Breast epithelium (tissue), 4 donors: ENCODE measurements at regions not wholly inside any gene's neighbourhood (a gene's known extent, or its start where the extent isn't known, plus 50 kb on each side); places are given as distances from the start of the nearest gene placed in this dataset.

Experiments used
- DNase-seq, 2 donors: peaks; one replicate each; pipeline ENCODE4 v3.0.0-alpha.2; 2019; ENCODE audit warnings: low spot score in 2 of 2
- H3K27ac ChIP-seq, 2 donors: fragments of 200-600 bp; sonication (generic) in 1 of 2; one replicate each; pipeline ENCODE4 v1.5.1; 2016 to 2019; ENCODE audit warnings: mild to moderate bottlenecking in 1 of 2
- H3K27me3 ChIP-seq, 2 donors: fragments of 200-600 bp; sonication (generic) in 1 of 2; one replicate each; pipeline versions ENCODE4 v1.5.1 to v1.6.0; 2017 to 2019; ENCODE audit warnings: control low read depth in 1 of 2, mild to moderate bottlenecking in 1 of 2
- H3K36me3 ChIP-seq: fragments of 200-600 bp; one replicate; pipeline ENCODE4 v1.5.1; 2019
- H3K4me1 ChIP-seq, 2 donors: fragments of 200-600 bp; sonication (generic); one replicate each; pipeline ENCODE4 v1.5.1; 2016 to 2019; ENCODE audit warnings: control low read depth in 1 of 2
- H3K4me3 ChIP-seq, 3 donors: fragments of 200-600 bp; sonication (generic); 1 replicate in 2 of 3; 2 replicates in 1 of 3; pipeline ENCODE4 v1.5.1; 2016 to 2019; ENCODE audit warnings: mild to moderate bottlenecking in 3 of 3, moderate library complexity in 2 of 3
- H3K9me3 ChIP-seq, 2 donors: fragments of 200-600 bp; sonication (generic) in 1 of 2; one replicate each; pipeline ENCODE4 v1.5.1; 2016 to 2019; ENCODE audit warnings: control low read depth in 1 of 2
- POLR2A ChIP-seq: fragments of 450-650 bp; IDR thresholded peaks from one replicate; pipeline ENCODE4 v1.6.1; 2016; ENCODE audit warnings: antibody characterized with exemption, mild to moderate bottlenecking, moderate library complexity
- POLR2AphosphoS5 ChIP-seq, 3 donors: sonication (generic); formaldehyde crosslinking; IDR thresholded peaks; one replicate each; pipeline ENCODE4 v1.6.1; 2017; ENCODE audit warnings: antibody characterized with exemption in 3 of 3
- intact Hi-C: fragments of 100-400 bp; cut with DNase I; formaldehyde crosslinking; loops from one replicate; pipeline ENCODE4 v1.15.1; 2023; ENCODE audit warnings: low total_unique reads
- TF ChIP-seq, protein P1 (sequence below), 3 donors: fragments of 450-650 bp; IDR thresholded peaks; one replicate each; pipeline ENCODE4 v1.5.1; 2016 to 2017; ENCODE audit warnings: antibody characterized with exemption in 3 of 3, mild to moderate bottlenecking in 3 of 3, moderate library complexity in 3 of 3

- TF ChIP-seq POLR2AphosphoS5 (IDR thresholded peaks at IDR 0.05) (no peak), POLR2A (no peak)
- TF ChIP-seq, protein P1, sequence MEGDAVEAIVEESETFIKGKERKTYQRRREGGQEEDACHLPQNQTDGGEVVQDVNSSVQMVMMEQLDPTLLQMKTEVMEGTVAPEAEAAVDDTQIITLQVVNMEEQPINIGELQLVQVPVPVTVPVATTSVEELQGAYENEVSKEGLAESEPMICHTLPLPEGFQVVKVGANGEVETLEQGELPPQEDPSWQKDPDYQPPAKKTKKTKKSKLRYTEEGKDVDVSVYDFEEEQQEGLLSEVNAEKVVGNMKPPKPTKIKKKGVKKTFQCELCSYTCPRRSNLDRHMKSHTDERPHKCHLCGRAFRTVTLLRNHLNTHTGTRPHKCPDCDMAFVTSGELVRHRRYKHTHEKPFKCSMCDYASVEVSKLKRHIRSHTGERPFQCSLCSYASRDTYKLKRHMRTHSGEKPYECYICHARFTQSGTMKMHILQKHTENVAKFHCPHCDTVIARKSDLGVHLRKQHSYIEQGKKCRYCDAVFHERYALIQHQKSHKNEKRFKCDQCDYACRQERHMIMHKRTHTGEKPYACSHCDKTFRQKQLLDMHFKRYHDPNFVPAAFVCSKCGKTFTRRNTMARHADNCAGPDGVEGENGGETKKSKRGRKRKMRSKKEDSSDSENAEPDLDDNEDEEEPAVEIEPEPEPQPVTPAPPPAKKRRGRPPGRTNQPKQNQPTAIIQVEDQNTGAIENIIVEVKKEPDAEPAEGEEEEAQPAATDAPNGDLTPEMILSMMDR (IDR thresholded peaks at IDR 0.05): no peak
- Histone ChIP-seq H3K27me3 (no peaks in the 10 kb centered on the region), H3K27ac (no peak overlapping the region), H3K9me3 (no peaks in the 10 kb centered on the region), H3K4me3 (no peak overlapping the region), H3K36me3 (no peaks in the 10 kb centered on the region), H3K4me1 (no peaks in the 10 kb centered on the region)
- DNase-seq: no peak
- intact Hi-C loops: no loop called here
Measured at GRCh38 chr3:59675495-59675894, 625.7 kb upstream of the CFAP20DC start.

- no peak for DNase-seq
- Histone ChIP-seq H3K9me3 (no peaks in the 10 kb centered on the region), H3K36me3 (no peaks in the 10 kb centered on the region), H3K27ac (no peak overlapping the region), H3K4me3 (no peak overlapping the region), H3K27me3 (no peaks in the 10 kb centered on the region), H3K4me1 (no peaks in the 10 kb centered on the region)
- TF ChIP-seq, protein P1 (IDR thresholded peaks at IDR 0.05): no peak
- TF ChIP-seq POLR2A (no peak), POLR2AphosphoS5 (IDR thresholded peaks at IDR 0.05) (no peak)
- intact Hi-C loops: no loop called here
Measured at GRCh38 chr3:59663076-59663850, 613.4 kb upstream of the CFAP20DC start.

GRCh38 chr3:59660852-59661625 is 611.2 kb upstream of the CFAP20DC start:
- Histone ChIP-seq H3K9me3 (no peaks in the 10 kb centered on the region), H3K36me3 (no peaks in the 10 kb centered on the region), H3K4me1 (no peaks in the 10 kb centered on the region), H3K27ac (no peak overlapping the region), H3K27me3 (no peaks in the 10 kb centered on the region), H3K4me3 (no peak overlapping the region)
- intact Hi-C loops: no loop called here
- TF ChIP-seq, protein P1 (IDR thresholded peaks at IDR 0.05): no peak
- no peak for TF ChIP-seq POLR2A
- no peak for TF ChIP-seq POLR2AphosphoS5 (IDR thresholded peaks at IDR 0.05)
- DNase-seq: no peak

GRCh38 chr3:59660376-59660775 is 610.6 kb upstream of the CFAP20DC start:
- intact Hi-C loops: no loop called here
- no peaks in the 10 kb centered on the region for H3K4me1 ChIP-seq
- no peak for TF ChIP-seq POLR2AphosphoS5 (IDR thresholded peaks at IDR 0.05)
- TF ChIP-seq, protein P1 (IDR thresholded peaks at IDR 0.05): no peak
- TF ChIP-seq POLR2A: no peak
- no peak overlapping the region for H3K4me3 ChIP-seq
- DNase-seq: no peak
- H3K36me3 ChIP-seq: no peaks in the 10 kb centered on the region
- H3K27ac ChIP-seq: no peak overlapping the region
- no peaks in the 10 kb centered on the region for H3K9me3 ChIP-seq
- no peaks in the 10 kb centered on the region for H3K27me3 ChIP-seq

DNA sequence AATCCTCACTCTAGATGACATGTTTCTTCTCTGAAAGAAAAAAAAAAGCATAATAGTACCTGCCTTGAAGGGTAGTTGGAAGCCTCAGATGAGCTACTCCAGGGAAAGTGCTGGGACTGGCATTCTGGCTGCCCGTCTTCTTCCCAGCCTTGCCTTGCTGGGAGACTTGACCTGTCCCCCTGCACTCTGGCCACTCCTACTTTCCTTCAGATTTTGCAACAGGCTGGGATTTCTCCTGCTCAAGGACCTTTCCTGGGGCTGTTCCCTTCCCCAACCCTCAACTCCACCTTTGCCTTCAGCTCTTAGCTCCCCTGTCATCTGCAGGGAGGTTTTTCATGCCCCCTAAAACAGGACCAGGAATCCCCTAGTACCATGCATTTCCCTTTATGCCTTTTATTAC is 609.9 kb upstream of the CFAP20DC start:
- Histone ChIP-seq H3K4me1 (peaks cover 0 to 3% of the 10 kb centered on the region in 2 donors), H3K27me3 (no peaks in the 10 kb centered on the region), H3K27ac (no peak overlapping the region), H3K4me3 (no peak overlapping the region), H3K36me3 (no peaks in the 10 kb centered on the region), H3K9me3 (no peaks in the 10 kb centered on the region)
- no peak for DNase-seq
- intact Hi-C loops: no loop called here
- TF ChIP-seq POLR2A (no peak), POLR2AphosphoS5 (IDR thresholded peaks at IDR 0.05) (no peak)
- TF ChIP-seq, protein P1 (IDR thresholded peaks at IDR 0.05): no peak
